Panc1 (cell line): ENCODE measurements at regions not wholly inside any gene's neighbourhood (a gene's known extent, or its start where the extent isn't known, plus 50 kb on each side); places are given as distances from the start of the nearest gene placed in this dataset.

Experiments used
- POLR2AphosphoS5 ChIP-seq: IDR thresholded peaks from 2 replicates; pipeline ENCODE4 v1.6.1; 2012; ENCODE audit warnings: mild to moderate bottlenecking, low read depth, low read length, moderate library complexity
- SIN3A ChIP-seq: IDR thresholded peaks from 2 replicates; pipeline ENCODE4 v1.6.1; 2012; ENCODE audit warnings: low read depth, mild to moderate bottlenecking, low read length, moderate library complexity, borderline replicate concordance; ENCODE audit not compliant: insufficient read depth
- TF ChIP-seq, protein P1 (sequence below): fragments of 450-650 bp; IDR thresholded peaks from 2 replicates; pipeline ENCODE4 v1.5.1; 2017; ENCODE audit warnings: mild to moderate bottlenecking

DNA sequence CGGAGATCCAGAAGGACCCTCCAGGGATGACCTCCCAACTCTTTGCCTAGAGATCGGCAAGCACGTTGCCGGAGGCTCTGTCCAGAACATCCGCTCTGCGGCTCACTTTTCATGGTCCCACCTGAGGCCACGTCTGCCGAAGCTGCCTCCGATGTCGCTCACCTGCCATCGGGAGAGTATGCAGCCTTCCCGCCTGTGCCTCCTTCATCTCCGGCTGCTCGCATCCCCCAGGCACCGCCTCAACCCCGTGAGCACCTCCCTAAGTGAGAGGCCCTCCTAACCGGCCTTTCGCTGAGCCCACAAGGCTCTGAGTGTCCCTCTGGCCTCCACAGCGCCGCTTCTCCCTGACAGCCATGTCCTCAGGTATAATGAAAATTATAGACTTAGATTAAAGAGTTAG is 275.1 kb downstream of the EFNB2 start:
- TF ChIP-seq, protein P1, sequence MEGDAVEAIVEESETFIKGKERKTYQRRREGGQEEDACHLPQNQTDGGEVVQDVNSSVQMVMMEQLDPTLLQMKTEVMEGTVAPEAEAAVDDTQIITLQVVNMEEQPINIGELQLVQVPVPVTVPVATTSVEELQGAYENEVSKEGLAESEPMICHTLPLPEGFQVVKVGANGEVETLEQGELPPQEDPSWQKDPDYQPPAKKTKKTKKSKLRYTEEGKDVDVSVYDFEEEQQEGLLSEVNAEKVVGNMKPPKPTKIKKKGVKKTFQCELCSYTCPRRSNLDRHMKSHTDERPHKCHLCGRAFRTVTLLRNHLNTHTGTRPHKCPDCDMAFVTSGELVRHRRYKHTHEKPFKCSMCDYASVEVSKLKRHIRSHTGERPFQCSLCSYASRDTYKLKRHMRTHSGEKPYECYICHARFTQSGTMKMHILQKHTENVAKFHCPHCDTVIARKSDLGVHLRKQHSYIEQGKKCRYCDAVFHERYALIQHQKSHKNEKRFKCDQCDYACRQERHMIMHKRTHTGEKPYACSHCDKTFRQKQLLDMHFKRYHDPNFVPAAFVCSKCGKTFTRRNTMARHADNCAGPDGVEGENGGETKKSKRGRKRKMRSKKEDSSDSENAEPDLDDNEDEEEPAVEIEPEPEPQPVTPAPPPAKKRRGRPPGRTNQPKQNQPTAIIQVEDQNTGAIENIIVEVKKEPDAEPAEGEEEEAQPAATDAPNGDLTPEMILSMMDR, result no peak
- TF ChIP-seq SIN3A (no peak), POLR2AphosphoS5 (no peak)
